HG02943 (cell line): ENCODE measurements at regions not wholly inside any gene's neighbourhood (a gene's known extent, or its start where the extent isn't known, plus 50 kb on each side); places are given as distances from the start of the nearest gene placed in this dataset.
"Not testable (repeated sequence)": the region's sequence is repeated elsewhere in the genome, so short reads cannot be mapped to it uniquely, and the experiment has no call there.

Source experiments
- ATAC-seq: cut with Tn5 transposase; IDR thresholded peaks from one replicate; pipeline ENCODE4 v1.9.1; 2021; ENCODE audit warnings: mild to moderate bottlenecking, low read depth, moderate library complexity; ENCODE audit not compliant: unreplicated experiment

GRCh38 chr3:170670504-170670903 is 84.6 kb upstream of the SLC7A14 start:
- ATAC-seq = no peak

DNA sequence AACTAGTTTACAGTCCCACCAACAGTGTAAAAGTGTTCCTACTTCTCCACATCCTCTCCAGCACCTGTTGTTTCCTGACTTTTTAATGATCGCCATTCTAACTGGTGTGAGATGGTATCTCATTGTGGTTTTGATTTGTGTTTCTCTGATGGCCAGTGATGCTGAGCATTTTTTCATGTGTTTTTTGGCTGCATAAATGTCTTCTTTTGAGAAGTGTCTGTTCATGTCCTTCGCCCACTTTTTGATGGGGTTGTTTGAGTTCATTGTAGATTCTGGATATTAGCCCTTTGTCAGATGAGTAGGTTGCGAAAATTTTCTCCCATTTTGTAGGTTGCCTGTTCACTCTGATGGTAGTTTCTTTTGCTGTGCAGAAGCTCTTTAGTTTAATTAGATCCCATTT is 77.1 kb upstream of the SLC7A14 start:
- not testable (repeated sequence) for ATAC-seq

DNA sequence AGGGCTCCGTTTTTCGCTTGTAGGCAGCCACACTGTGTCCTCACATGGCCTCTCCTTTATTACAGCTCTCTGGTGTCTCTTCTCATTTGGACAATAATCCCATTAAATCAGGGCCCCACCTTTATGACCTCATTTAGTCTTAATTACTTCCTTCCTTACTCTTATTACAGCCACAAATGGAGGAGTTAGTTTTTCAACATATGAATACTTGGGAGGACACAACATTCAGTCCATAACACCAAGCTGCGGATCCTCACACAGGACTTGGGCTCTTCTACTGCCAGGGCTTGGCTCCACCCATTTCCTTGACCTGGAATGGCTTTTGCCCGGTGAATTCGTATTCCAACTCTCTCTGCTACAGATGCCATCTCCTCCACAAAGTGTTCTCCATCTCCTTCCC is 74.3 kb upstream of the SLC7A14 start:
- ATAC-seq = no peak

- no peak for ATAC-seq
These were observed 71.4 kb upstream of the SLC7A14 start for GRCh38 chr3:170657312-170657711.

DNA sequence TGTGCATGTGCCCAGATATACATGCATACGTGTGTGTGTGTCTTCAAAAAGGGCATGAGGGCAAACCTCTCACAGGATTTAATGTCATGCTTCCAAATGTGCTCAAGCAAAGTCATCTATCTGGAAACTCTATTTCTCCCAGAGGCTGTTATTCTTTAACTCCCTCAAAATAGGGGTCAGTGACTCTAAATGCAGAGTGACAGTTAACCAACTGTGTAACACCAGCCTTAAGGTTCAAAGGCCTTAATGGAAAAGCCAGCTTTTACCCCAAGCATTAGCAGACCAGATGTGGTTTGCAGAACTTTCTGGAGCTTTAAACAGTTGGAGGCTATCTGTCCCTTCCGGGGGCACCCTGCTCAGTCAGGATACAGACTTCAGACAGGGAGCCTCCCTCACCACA is 70.4 kb upstream of the SLC7A14 start:
- ATAC-seq = no peak

GRCh38 chr3:170653801-170654200 is 67.9 kb upstream of the SLC7A14 start:
- ATAC-seq = no peak

- no peak for ATAC-seq
These were observed 65.5 kb upstream of the SLC7A14 start for GRCh38 chr3:170651260-170651845.

DNA sequence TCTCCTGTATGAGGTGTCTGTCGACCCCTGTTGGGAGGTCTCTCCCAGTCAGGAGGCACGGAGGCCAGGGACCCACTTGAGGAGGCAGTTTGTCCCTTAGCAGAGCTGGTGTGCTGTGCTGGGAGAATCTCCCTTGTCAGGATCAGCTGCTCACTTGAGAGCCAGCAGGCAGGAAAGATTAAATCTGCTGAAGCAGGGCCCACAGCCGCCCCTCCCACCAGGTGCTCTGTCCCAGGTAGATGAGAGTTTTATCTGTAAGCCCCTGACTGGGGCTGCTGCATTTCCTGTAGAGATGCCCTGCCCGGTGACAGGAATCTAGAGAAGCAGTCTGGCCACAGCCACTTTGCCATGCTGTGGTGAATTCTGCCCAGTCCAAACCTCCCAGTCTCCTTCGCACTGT is 64.7 kb upstream of the SLC7A14 start:
- not testable (repeated sequence) for ATAC-seq

- no peak for ATAC-seq
These were observed 58.8 kb upstream of the SLC7A14 start for GRCh38 chr3:170644711-170645110.

- ATAC-seq = no peak
These were observed 58.0 kb upstream of the SLC7A14 start for GRCh38 chr3:170643831-170644230.

- no peak for ATAC-seq
These were observed 57.2 kb upstream of the SLC7A14 start for GRCh38 chr3:170642882-170643601.

DNA sequence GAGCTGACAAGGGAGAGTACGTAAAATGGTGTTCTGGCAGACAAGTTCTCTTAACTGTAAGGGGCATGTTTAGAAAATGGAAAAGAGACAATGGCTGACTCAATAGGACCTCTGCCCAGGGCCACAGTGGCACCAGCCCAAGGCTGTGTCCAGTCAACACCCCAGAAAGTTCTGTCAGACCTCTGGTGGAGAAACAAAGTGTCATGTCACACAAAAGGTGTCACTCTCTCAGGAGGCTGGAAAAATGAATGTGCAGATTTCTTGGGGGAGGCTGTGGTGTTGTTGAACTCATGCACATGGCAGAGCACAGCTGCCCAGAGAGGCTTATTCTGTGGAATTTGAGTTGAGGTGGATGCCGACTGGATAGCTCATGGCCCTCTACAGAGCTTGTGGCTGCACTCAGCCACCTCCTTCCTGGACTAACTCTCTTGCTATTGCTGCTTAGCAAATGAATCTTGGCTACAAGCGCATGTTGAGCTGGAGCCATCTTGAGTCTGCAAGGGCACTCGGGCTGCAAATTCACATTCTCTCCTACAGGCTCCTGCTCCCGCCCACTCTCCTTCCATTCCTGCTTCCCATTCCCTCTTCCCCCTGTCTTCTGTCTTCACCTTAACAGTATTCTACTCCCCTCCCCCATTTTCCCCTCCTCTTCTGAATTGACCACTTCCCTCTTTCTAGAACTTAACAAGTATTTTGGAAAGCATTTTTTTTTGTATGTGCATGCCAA is 55.8 kb upstream of the SLC7A14 start:
- ATAC-seq = no peak

GRCh38 chr3:170640737-170641171 is 54.9 kb upstream of the SLC7A14 start:
- ATAC-seq = no peak

DNA sequence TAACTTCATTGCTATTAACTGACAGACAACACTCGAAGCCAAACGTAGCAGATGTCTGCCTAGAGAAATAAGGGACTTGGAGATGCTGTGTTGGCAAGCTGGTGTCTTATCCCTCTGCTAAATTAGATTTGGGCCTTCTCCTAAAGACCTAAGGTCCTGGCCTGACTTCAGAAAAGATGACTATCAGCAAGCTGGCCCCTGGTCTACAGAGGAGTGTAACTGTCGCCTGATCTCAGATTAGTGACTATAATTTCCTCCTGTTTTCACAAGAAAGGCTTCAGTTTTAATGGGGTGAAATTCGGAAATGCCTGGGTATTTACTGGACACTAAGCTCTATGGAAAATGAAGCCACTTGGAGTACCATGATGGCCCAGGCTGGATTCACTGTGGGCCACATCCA is 53.1 kb upstream of the SLC7A14 start:
- no peak for ATAC-seq

DNA sequence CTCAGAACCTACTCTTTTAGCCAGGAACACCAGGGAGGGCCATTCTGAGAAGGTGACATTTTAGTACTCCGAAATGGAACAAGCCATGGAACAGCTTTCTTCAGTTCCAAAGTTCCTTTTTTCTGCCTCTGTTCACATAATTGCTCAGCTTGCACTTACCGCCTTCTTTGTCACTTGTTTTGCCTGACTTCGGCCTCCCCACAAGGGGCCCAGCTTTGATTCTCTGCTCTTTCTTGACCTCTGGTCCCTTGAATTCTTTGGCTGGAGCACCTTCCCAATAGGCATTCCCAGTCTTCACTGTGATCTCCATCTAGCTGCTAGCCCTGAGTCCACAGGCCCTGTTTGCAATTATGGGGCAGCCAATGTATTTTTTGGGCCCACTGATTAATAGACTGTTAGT is 51.4 kb upstream of the SLC7A14 start:
- ATAC-seq = no peak

DNA sequence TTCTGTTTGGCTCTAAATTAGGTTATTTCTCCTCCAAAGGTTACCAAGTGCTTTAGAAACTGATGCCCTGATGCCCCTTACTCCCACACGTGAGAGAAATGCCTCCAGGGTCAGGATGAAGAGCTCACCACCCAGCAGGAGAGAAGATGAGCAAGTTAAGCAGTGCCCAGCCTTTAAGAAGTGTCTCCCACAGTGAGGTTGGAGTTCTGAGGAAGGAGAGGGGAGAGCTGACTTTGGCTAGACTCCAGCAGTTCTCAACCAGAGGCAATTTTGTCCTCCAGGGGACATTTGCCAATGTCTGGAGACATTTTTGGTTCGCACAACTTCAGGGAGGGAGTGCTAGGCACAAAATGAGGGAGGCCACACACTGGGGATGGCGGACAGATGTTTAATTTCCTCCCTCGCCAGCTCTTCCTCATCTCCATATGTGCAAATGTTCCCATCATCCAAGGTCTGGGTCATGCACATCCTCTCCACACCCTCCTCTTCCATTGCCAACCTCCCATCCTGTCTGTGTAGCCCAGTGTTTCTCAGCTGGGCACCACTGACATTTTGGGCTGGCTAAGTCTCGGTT is 50.6 kb upstream of the SLC7A14 start:
- no peak for ATAC-seq
